Motor neuron (in vitro differentiated cells): ENCODE measurements at regions not wholly inside any gene's neighbourhood (a gene's known extent, or its start where the extent isn't known, plus 50 kb on each side); places are given as distances from the start of the nearest gene placed in this dataset.

Experiments
- ATAC-seq, 8 experiments: fragments of 200-7000 bp; cut with Tn5 transposase; replicated peaks in 6 of 8; 2 replicates each; pipeline ENCODE4 v1.8.0; 2021; ENCODE audit warnings: mild to moderate bottlenecking in 8 of 8, moderate library complexity in 8 of 8
- H3K27ac ChIP-seq, 2 donors: fragments of 250-450 bp; sonication (Bioruptor Pico); 2 replicates each; pipeline ENCODE4 v1.9.0; 2021; ENCODE audit warnings: antibody characterized with exemption in 2 of 2, mild to moderate bottlenecking in 2 of 2, moderate library complexity in 1 of 2
- H3K4me1 ChIP-seq, 2 donors: fragments of 250-450 bp; sonication (Bioruptor Pico); replicated peaks in 1 of 2; 2 replicates each; pipeline ENCODE4 v1.6.1; 2021; ENCODE audit warnings: antibody characterized with exemption in 2 of 2, mild to moderate bottlenecking in 2 of 2, moderate library complexity in 1 of 2
- H3K4me3 ChIP-seq, 5 donors: fragments of 250-450 bp; sonication (Bioruptor Pico); 2 replicates each; pipeline ENCODE4 v1.9.0; 2021; ENCODE audit warnings: antibody characterized with exemption in 5 of 5, mild to moderate bottlenecking in 5 of 5, moderate library complexity in 4 of 5
- WGBS, 10 experiments: fragments of 450-650 bp; shearing (Covaris generic); methylation state at CpG; one replicate each; pipeline ENCODE4 v1.0.0; 2022; 5-methylcytosine and 5-hydroxymethylcytosine counted together
- in situ Hi-C, 9 experiments: fragments of 400-800 bp; cut with MboI; loops; one replicate each; pipeline ENCODE4 v1.15.0; 2021; ENCODE audit warnings: low sequenced_read_pairs in 9 of 9, low pct_unique_long_range_greater_than_20kb in 2 of 9; ENCODE audit not compliant: unreplicated experiment in 9 of 9

GRCh38 chr4:100294356-100294755 lies 104.1 kb upstream of the DDIT4L start:
- Histone ChIP-seq H3K27ac (no peak overlapping the region), H3K4me1 (peaks cover 0 to 3% of the 10 kb centered on the region in 2 donors), H3K4me3 (no peak overlapping the region)
- 8 to 100% (median 50%) methylated on average over 1 of the region's 1 CpG; no CpG with 5 or more reads in 1 of the 10 experiments for WGBS, 10 experiments
- in situ Hi-C loops: no loop called here
- no peak for ATAC-seq

GRCh38 chr4:100290585-100290984 lies 100.3 kb upstream of the DDIT4L start:
- no peak for ATAC-seq
- Histone ChIP-seq H3K4me3 (no peak overlapping the region), H3K27ac (no peak overlapping the region), H3K4me1 (peaks cover 0 to 2% of the 10 kb centered on the region in 2 donors)
- in situ Hi-C loops: no loop called here
- 28 to 100% (median 71%) methylated on average over 1 to 2 of the region's 2 CpGs; no CpG with 5 or more reads in 4 of the 10 experiments for WGBS, 10 experiments

GRCh38 chr4:100289946-100290345 lies 99.7 kb upstream of the DDIT4L start:
- in situ Hi-C loops: no loop called here
- Histone ChIP-seq H3K4me1 (peaks cover 0 to 3% of the 10 kb centered on the region in 2 donors), H3K4me3 (no peak overlapping the region), H3K27ac (no peak overlapping the region)
- no peak for ATAC-seq
- WGBS, 10 experiments: 0 to 100% (median 71%) methylated on average over 1 of the region's 1 CpG; no CpG with 5 or more reads in 1 of the 10 experiments

- WGBS, 10 experiments: 0 to 100% (median 73%) methylated on average over 1 of the region's 1 CpG
- peaks cover 0 to 3% of the 10 kb centered on the region in 2 donors for H3K4me1 ChIP-seq
- no peak overlapping the region for H3K4me3 ChIP-seq
- in situ Hi-C loops: no loop called here
- H3K27ac ChIP-seq: no peak overlapping the region
- ATAC-seq: no peak
Observed at GRCh38 chr4:100289530-100289888, 99.2 kb upstream of the DDIT4L start.

- Histone ChIP-seq H3K27ac (no peak overlapping the region), H3K4me3 (no peak overlapping the region), H3K4me1 (peaks cover 0 to 3% of the 10 kb centered on the region in 2 donors)
- in situ Hi-C loops: no loop called here
- 32 to 92% (median 75%) methylated on average over 4 to 5 of the region's 5 CpGs for WGBS, 10 experiments
- no peak for ATAC-seq
Observed at GRCh38 chr4:100288811-100289529, 98.7 kb upstream of the DDIT4L start.

- 17 to 100% (median 83%) methylated on average over 1 of the region's 1 CpG; no CpG with 5 or more reads in 5 of the 10 experiments for WGBS, 10 experiments
- Histone ChIP-seq H3K4me3 (no peak overlapping the region), H3K4me1 (peaks cover 0 to 3% of the 10 kb centered on the region in 2 donors), H3K27ac (no peak overlapping the region)
- in situ Hi-C loops: no loop called here
- no peak for ATAC-seq
Observed at GRCh38 chr4:100288161-100288560, 97.9 kb upstream of the DDIT4L start.

- no peak for ATAC-seq
- in situ Hi-C loops: no loop called here
- 0 to 100% (median 70%) methylated on average over 1 to 6 of the region's 6 CpGs for WGBS, 10 experiments
Observed at GRCh38 chr4:100287534-100287933, 97.3 kb upstream of the DDIT4L start.

GRCh38 chr4:100286636-100287035 lies 96.4 kb upstream of the DDIT4L start:
- peaks cover 0 to 3% of the 10 kb centered on the region in 2 donors for H3K4me1 ChIP-seq
- WGBS, 10 experiments: 50 to 100% (median 76%) methylated on average over 1 to 3 of the region's 3 CpGs; no CpG with 5 or more reads in 2 of the 10 experiments
- H3K4me3 ChIP-seq: no peak overlapping the region
- H3K27ac ChIP-seq: no peak overlapping the region
- no peak for ATAC-seq
- in situ Hi-C loops: no loop called here

More at GRCh38 chr4:100287534-100287933, 97.3 kb upstream of the DDIT4L start:
- Histone ChIP-seq H3K27ac (no peak overlapping the region), H3K4me1 (peaks cover 0 to 3% of the 10 kb centered on the region in 2 donors), H3K4me3 (no peak overlapping the region)

- Histone ChIP-seq H3K4me1 (peaks cover 0 to 3% of the 10 kb centered on the region in 2 donors), H3K4me3 (no peak overlapping the region), H3K27ac (no peak overlapping the region)
- in situ Hi-C loops: no loop called here
- WGBS, 10 experiments: 83 to 100% (median 94%) methylated on average over 1 to 2 of the region's 2 CpGs; no CpG with 5 or more reads in 1 of the 10 experiments
- ATAC-seq: no peak
Observed at GRCh38 chr4:100285121-100285520, 94.9 kb upstream of the DDIT4L start.

- 20 to 100% (median 75%) methylated on average over 1 to 9 of the region's 10 CpGs for WGBS, 10 experiments
- Histone ChIP-seq H3K4me1 (peaks cover 0 to 3% of the 10 kb centered on the region in 2 donors), H3K4me3 (no peak overlapping the region), H3K27ac (no peak overlapping the region)
- no peak for ATAC-seq
- in situ Hi-C loops: no loop called here
Observed at GRCh38 chr4:100284129-100284880, 94.0 kb upstream of the DDIT4L start.

GRCh38 chr4:100280807-100281206 lies 90.5 kb upstream of the DDIT4L start:
- no peak overlapping the region for H3K27ac ChIP-seq
- in situ Hi-C loops: no loop called here
- ATAC-seq: no peak
- WGBS, 10 experiments: 54 to 78% (median 70%) methylated on average over 2 of the region's 2 CpGs; no CpG with 5 or more reads in 2 of the 10 experiments
- H3K4me1 ChIP-seq: peaks cover 0 to 3% of the 10 kb centered on the region in 2 donors
- H3K4me3 ChIP-seq: no peak overlapping the region

GRCh38 chr4:100278567-100278966 lies 88.3 kb upstream of the DDIT4L start:
- H3K4me1 ChIP-seq: no peaks in the 10 kb centered on the region
- H3K4me3 ChIP-seq: no peak overlapping the region
- H3K27ac ChIP-seq: no peak overlapping the region
- no peak for ATAC-seq
- in situ Hi-C loops: no loop called here
- 80 to 100% (median 100%) methylated on average over 1 to 3 of the region's 3 CpGs; no CpG with 5 or more reads in 1 of the 10 experiments for WGBS, 10 experiments

- no peak for ATAC-seq
- Histone ChIP-seq H3K4me3 (no peak overlapping the region), H3K4me1 (no peaks in the 10 kb centered on the region), H3K27ac (no peak overlapping the region)
- 0 to 100% (median 66%) methylated on average over 1 to 2 of the region's 2 CpGs for WGBS, 10 experiments
- in situ Hi-C loops: no loop called here
Observed at GRCh38 chr4:100269446-100269845, 79.2 kb upstream of the DDIT4L start.
